ENCODE measurements at regions not wholly inside any gene's neighbourhood (a gene's known extent, or its start where the extent isn't known, plus 50 kb on each side); places are given as distances from the start of the nearest gene placed in this dataset.

- TF ChIP-seq CTCF (IDR thresholded peaks at IDR 0.05) (no peak), POLR2A (IDR thresholded peaks at IDR 0.05) (no peak), POLR2AphosphoS5 (IDR thresholded peaks at IDR 0.05) (no peak)
These were observed 78.3 kb upstream of the FOXK1 start for GRCh38 chr7:4603843-4604231.
